K562 (cell line): ENCODE measurements at regions not wholly inside any gene's neighbourhood (a gene's known extent, or its start where the extent isn't known, plus 50 kb on each side); places are given as distances from the start of the nearest gene placed in this dataset.

Source experiments
- ATAC-seq: fragments of 200-7000 bp; cut with Tn5 transposase; 3 replicates; pipeline ENCODE4 v1.9.1; 2020; ENCODE audit warnings: moderate library complexity
- BruUV-seq: library from RNA; stranded (reverse); fragments of 400-500 nt; replicated peaks from 2 replicates; lab custom pipeline; 2021; lab: Mats Ljungman, UMichigan
- CTCF ChIA-PET: fragments of 300-600 bp; formaldehyde crosslinking; extraction: SDS; loops from one replicate; lab custom pipeline; 2021; ENCODE audit warnings: low intra/inter-chr PET ratio; lab: Yijun Ruan, JAX
- POLR2A ChIA-PET: fragments of 300-600, 350-650 bp; sonication (Branson Sonifier 250); formaldehyde crosslinking; extraction: SDS; loops from one replicate; lab custom pipeline; 2021; ENCODE audit warnings: antibody characterized with exemption, inconsistent platforms; lab: Yijun Ruan, JAX
- DNase-seq, 4 experiments: peaks; one replicate each; pipeline versions ENCODE4 v3.0.0 to v3.0.0-alpha.2; 2011 to 2018; ENCODE audit warnings: low spot score in 3 of 4, mixed read lengths in 3 of 4; ENCODE audit errors: extremely low read depth in 1 of 4
- FAIRE-seq: peaks from 2 replicates; lab custom pipeline; 2011; peaks lifted over from hg19 to GRCh38; lab: Jason Lieb, UNC
- H2AFZ ChIP-seq: 2 replicates; pipeline ENCODE4 v1.6.0; 2011; ENCODE audit warnings: low read depth, low read length, control low read depth, inconsistent platforms
- H3K27ac ChIP-seq: fragments of 200-600 bp; 3 replicates; pipeline ENCODE4 v1.8.0; 2011; ENCODE audit warnings: low read depth, mild to moderate bottlenecking, control low read depth, inconsistent platforms, low read length, moderate library complexity, mixed read lengths; ENCODE audit errors: extremely low read depth
- H3K27me3 ChIP-seq, 2 experiments: fragments of 300-600 bp in 1 of 2; 2 replicates in 1 of 2; 3 replicates in 1 of 2; pipeline versions ENCODE4 v1.6.0 to v1.8.0; 2011; ENCODE audit warnings: inconsistent platforms in 2 of 2, low read length in 2 of 2, mild to moderate bottlenecking in 1 of 2, mixed read lengths in 1 of 2, moderate library complexity in 1 of 2; ENCODE audit not compliant: control insufficient read depth in 2 of 2, insufficient read depth in 2 of 2
- H3K36me3 ChIP-seq: fragments of 300-600 bp; 3 replicates; pipeline ENCODE4 v1.8.0; 2011; ENCODE audit warnings: mild to moderate bottlenecking, low read length, inconsistent platforms; ENCODE audit not compliant: control insufficient read depth, insufficient read depth
- H3K4me1 ChIP-seq, 2 experiments: fragments of 200-600 bp in 1 of 2; replicated peaks in 1 of 2; 2 replicates in 1 of 2; 3 replicates in 1 of 2; pipeline versions ENCODE4 v1.5.1 to v1.8.0; 2011; ENCODE audit warnings: inconsistent platforms in 2 of 2, low read length in 2 of 2, mild to moderate bottlenecking in 1 of 2, mixed read lengths in 1 of 2, moderate library complexity in 1 of 2; ENCODE audit not compliant: control insufficient read depth in 2 of 2, insufficient read depth in 2 of 2
- H3K4me2 ChIP-seq: 2 replicates; pipeline ENCODE4 v1.6.1; 2011; ENCODE audit warnings: low read length, control low read depth, inconsistent platforms, mixed read lengths; ENCODE audit not compliant: insufficient read depth
- H3K4me3 ChIP-seq: fragments of 200-600 bp; sonication (generic), shearing (Covaris generic); 2 replicates; pipeline ENCODE4 v1.5.1; 2016; ENCODE audit warnings: control low read depth, inconsistent platforms
- H3K79me2 ChIP-seq: fragments of 200-600 bp; 3 replicates; pipeline ENCODE4 v1.8.0; 2011; ENCODE audit warnings: low read length, inconsistent platforms; ENCODE audit not compliant: control insufficient read depth, insufficient read depth
- H3K9ac ChIP-seq, 2 experiments: 2 replicates each; pipeline versions ENCODE4 v1.6.0 to v1.6.1; 2011; ENCODE audit warnings: low read depth in 2 of 2, low read length in 2 of 2, control low read depth in 1 of 2, inconsistent platforms in 1 of 2, mild to moderate bottlenecking in 1 of 2, mixed read lengths in 1 of 2; ENCODE audit not compliant: insufficient read depth in 1 of 2
- H3K9me1 ChIP-seq: one replicate; pipeline ENCODE4 v1.6.0; 2011; ENCODE audit warnings: inconsistent platforms, mild to moderate bottlenecking, low read length, moderate library complexity; ENCODE audit not compliant: control insufficient read depth, insufficient read depth
- H3K9me3 ChIP-seq: replicated peaks from 2 replicates; pipeline ENCODE4 v1.5.1; 2011; ENCODE audit warnings: low read depth, low read length, inconsistent platforms; ENCODE audit not compliant: control insufficient read depth, insufficient read depth
- H4K20me1 ChIP-seq: replicated peaks from 2 replicates; pipeline ENCODE4 v1.6.1; 2011; ENCODE audit warnings: low read length, inconsistent platforms, mixed read lengths; ENCODE audit not compliant: control insufficient read depth, insufficient read depth
- DDX20 ChIP-seq: fragments of 450-650 bp; IDR thresholded peaks from 2 replicates; pipeline ENCODE4 v1.6.1; 2016; ENCODE audit warnings: missing genetic modification characterization, low read depth, mild to moderate bottlenecking, missing compliant biosample characterization, moderate library complexity
- EGR1 ChIP-seq: fragments of 450-650 bp; conservative IDR thresholded peaks from 2 replicates; pipeline ENCODE4 v1.6.1; 2017; ENCODE audit warnings: mild to moderate bottlenecking
- FOXJ3 ChIP-seq: sonication (generic); formaldehyde crosslinking; IDR thresholded peaks from 2 replicates; pipeline ENCODE4 v1.4.0; 2020; ENCODE audit warnings: mild to moderate bottlenecking, missing genetic modification reagents
- NFYB ChIP-seq: IDR thresholded peaks from 2 replicates; pipeline ENCODE4 v1.6.1; 2011; ENCODE audit warnings: mild to moderate bottlenecking, moderate library complexity; ENCODE audit not compliant: insufficient read length; ENCODE audit errors: extremely low read depth
- NR1H2 ChIP-seq: sonication (generic); formaldehyde crosslinking; IDR thresholded peaks from 2 replicates; pipeline ENCODE4 v1.4.0; 2020; ENCODE audit warnings: mild to moderate bottlenecking, missing genetic modification reagents
- POLR2AphosphoS2 ChIP-seq: IDR thresholded peaks from 2 replicates; pipeline ENCODE4 v1.6.1; 2012; ENCODE audit warnings: low read length, improper control_type of control experiment
- POU5F1 ChIP-seq: fragments of 150-350 bp; IDR thresholded peaks from 2 replicates; pipeline ENCODE4 v1.6.1; 2014; ENCODE audit warnings: borderline replicate concordance, low read length, low read depth, mild to moderate bottlenecking; ENCODE audit not compliant: partially characterized antibody
- RBM22 ChIP-seq: fragments of 200-400 bp; formaldehyde crosslinking; IDR thresholded peaks from 2 replicates; pipeline ENCODE4 v1.6.1; 2018; ENCODE audit warnings: low read length, low read depth; ENCODE audit not compliant: poor library complexity, severe bottlenecking
- SMC3 ChIP-seq: conservative IDR thresholded peaks from 2 replicates; pipeline ENCODE4 v1.6.1; 2011; ENCODE audit warnings: low read depth, low read length, improper control_type of control experiment; ENCODE audit not compliant: insufficient read depth
- SNIP1 ChIP-seq: fragments of 450-650 bp; IDR thresholded peaks from 2 replicates; pipeline ENCODE4 v1.7.1; 2017; ENCODE audit warnings: low read depth, mild to moderate bottlenecking
- TCFL5 ChIP-seq: fragments of 250-450 bp; sonication (Bioruptor Pico); conservative IDR thresholded peaks from 2 replicates; pipeline ENCODE4 v1.6.1; 2021; ENCODE audit warnings: mild to moderate bottlenecking, moderate library complexity, matching md5 sums
- ZNF174 ChIP-seq: fragments of 250-450 bp; sonication (Bioruptor Pico); IDR thresholded peaks from 2 replicates; pipeline ENCODE4 v1.4.0; 2020; ENCODE audit warnings: mild to moderate bottlenecking
- ZNF23 ChIP-seq: fragments of 250-450 bp; sonication (Bioruptor Pico); IDR thresholded peaks from 2 replicates; pipeline ENCODE4 v1.4.0; 2020; ENCODE audit warnings: mild to moderate bottlenecking
- ZNF583 ChIP-seq: fragments of 250-450 bp; sonication (Bioruptor Pico); IDR thresholded peaks from 2 replicates; pipeline ENCODE4 v1.4.0; 2020
- ZNF644 ChIP-seq: fragments of 200-800 bp; sonication (Bioruptor generic); IDR thresholded peaks from 2 replicates; pipeline ENCODE4 v1.6.1; 2016; ENCODE audit warnings: low read depth, missing genetic modification characterization, missing compliant biosample characterization
- WGBS: fragments of 100-300 bp; shearing (Covaris generic); methylation state at CpG from one replicate; pipeline ENCODE4 v1.1.6; 2016; ENCODE audit warnings: low coverage, mixed read lengths; ENCODE audit not compliant: insufficient coverage; ENCODE audit errors: missing lambda C conversion rate; 5-methylcytosine and 5-hydroxymethylcytosine counted together
- in situ Hi-C: fragments of 300-500 bp; cut with MboI; formaldehyde crosslinking; loops from 4 replicates; pipeline ENCODE4 v1.15.0; 2018; ENCODE audit warnings: inconsistent platforms, mixed read lengths
- intact Hi-C: fragments of 100-400 bp; cut with micrococcal nuclease; formaldehyde crosslinking; loops from 2 replicates; pipeline ENCODE4 v1.14.2; 2022
- TF ChIP-seq, protein P1 (sequence below), 2 experiments: fragments of 450-650 bp; formaldehyde crosslinking in 1 of 2; IDR thresholded peaks; 2 replicates each; pipeline versions ENCODE4 v1.4.0 to v1.6.1; 2014 to 2020; ENCODE audit warnings: mild to moderate bottlenecking in 2 of 2, borderline replicate concordance in 1 of 2, low read depth in 1 of 2
- TF ChIP-seq, protein P2 (sequence below): fragments of 250-450 bp; sonication (Bioruptor Pico); IDR thresholded peaks from 2 replicates; pipeline ENCODE4 v1.6.1; 2021; ENCODE audit warnings: mild to moderate bottlenecking

DNA sequence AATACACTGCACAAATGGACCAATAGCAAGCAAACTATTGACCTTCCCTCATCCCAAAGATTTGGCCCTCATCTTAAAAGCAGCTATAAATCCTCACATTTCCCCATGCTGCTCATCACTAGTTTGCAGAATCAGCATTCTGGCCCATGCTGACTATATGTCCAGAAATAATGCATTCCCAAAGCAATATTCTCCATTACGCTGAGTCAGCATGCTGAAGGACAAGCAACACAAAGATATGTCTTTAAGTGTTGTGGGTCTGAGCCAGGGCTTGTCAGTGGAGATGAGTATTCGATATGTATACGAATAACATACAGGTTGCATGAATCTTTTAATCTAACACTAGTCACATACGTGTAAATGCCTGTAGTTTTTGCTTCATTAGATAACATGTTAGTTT lies 1045.0 kb upstream of the DDX18 start:
- no peak for FAIRE-seq
- no peak for TF ChIP-seq TCFL5 (CRISPR knock-in tag)
- no peak for TF ChIP-seq FOXJ3 (CRISPR knock-in tag)
- no peak for TF ChIP-seq SMC3
- no peak for TF ChIP-seq NR1H2 (CRISPR knock-in tag)
- TF ChIP-seq DDX20: no peak
- no peak for TF ChIP-seq NFYB
- TF ChIP-seq, protein P1, sequence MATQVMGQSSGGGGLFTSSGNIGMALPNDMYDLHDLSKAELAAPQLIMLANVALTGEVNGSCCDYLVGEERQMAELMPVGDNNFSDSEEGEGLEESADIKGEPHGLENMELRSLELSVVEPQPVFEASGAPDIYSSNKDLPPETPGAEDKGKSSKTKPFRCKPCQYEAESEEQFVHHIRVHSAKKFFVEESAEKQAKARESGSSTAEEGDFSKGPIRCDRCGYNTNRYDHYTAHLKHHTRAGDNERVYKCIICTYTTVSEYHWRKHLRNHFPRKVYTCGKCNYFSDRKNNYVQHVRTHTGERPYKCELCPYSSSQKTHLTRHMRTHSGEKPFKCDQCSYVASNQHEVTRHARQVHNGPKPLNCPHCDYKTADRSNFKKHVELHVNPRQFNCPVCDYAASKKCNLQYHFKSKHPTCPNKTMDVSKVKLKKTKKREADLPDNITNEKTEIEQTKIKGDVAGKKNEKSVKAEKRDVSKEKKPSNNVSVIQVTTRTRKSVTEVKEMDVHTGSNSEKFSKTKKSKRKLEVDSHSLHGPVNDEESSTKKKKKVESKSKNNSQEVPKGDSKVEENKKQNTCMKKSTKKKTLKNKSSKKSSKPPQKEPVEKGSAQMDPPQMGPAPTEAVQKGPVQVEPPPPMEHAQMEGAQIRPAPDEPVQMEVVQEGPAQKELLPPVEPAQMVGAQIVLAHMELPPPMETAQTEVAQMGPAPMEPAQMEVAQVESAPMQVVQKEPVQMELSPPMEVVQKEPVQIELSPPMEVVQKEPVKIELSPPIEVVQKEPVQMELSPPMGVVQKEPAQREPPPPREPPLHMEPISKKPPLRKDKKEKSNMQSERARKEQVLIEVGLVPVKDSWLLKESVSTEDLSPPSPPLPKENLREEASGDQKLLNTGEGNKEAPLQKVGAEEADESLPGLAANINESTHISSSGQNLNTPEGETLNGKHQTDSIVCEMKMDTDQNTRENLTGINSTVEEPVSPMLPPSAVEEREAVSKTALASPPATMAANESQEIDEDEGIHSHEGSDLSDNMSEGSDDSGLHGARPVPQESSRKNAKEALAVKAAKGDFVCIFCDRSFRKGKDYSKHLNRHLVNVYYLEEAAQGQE (IDR thresholded peaks at IDR 0.05; ENCODE audit: borderline replicate concordance): no peak
- TF ChIP-seq, protein P1 (CRISPR knock-in tag; IDR thresholded peaks at IDR 0.05; ENCODE audit: low read depth): no peak
- no peak for TF ChIP-seq EGR1
- no peak for TF ChIP-seq ZNF23 (CRISPR knock-in tag)
- TF ChIP-seq POLR2AphosphoS2: no peak
- no peak for TF ChIP-seq RBM22
- no peak for TF ChIP-seq ZNF644
- TF ChIP-seq ZNF174 (CRISPR knock-in tag): no peak
- no peak for TF ChIP-seq POU5F1
- no peak for TF ChIP-seq SNIP1
- TF ChIP-seq ZNF583 (CRISPR knock-in tag): no peak
- TF ChIP-seq, protein P2, sequence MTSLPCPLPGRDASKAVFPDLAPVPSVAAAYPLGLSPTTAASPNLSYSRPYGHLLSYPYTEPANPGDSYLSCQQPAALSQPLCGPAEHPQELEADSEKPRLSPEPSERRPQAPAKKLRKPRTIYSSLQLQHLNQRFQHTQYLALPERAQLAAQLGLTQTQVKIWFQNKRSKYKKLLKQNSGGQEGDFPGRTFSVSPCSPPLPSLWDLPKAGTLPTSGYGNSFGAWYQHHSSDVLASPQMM (CRISPR knock-in tag): no peak

More for the DNA sequence above, 1045.0 kb upstream of the DDX18 start:
- ATAC-seq (no peak), DNase-seq (no peak)
- Histone ChIP-seq H3K36me3 (no peaks in the 10 kb centered on the region), H3K4me3 (no peak overlapping the region), H2AFZ (no peak overlapping the region), H3K79me2 (no peaks in the 10 kb centered on the region), H3K27ac (no peak overlapping the region), H3K4me2 (no peak overlapping the region), H3K9ac (no peak overlapping the region), H3K4me1 (no peaks in the 10 kb centered on the region), H3K9me1 (no peaks in the 10 kb centered on the region), H4K20me1 (no peaks in the 10 kb centered on the region), H3K27me3 (no peaks in the 10 kb centered on the region), H3K9me3 (no peaks in the 10 kb centered on the region)
- intact Hi-C loops (no loop called here), in situ Hi-C loops (no loop called here)
- ChIA-PET POLR2A (no interaction called here), CTCF (no interaction called here)
- no TSS peak for BruUV-seq
- WGBS: 3% methylated on average over 4 of the region's 4 CpGs
